LNCaP clone FGC (cell line): ENCODE measurements at regions not wholly inside any gene's neighbourhood (a gene's known extent, or its start where the extent isn't known, plus 50 kb on each side); places are given as distances from the start of the nearest gene placed in this dataset.

Experiments used
- DNase-seq: peaks from one replicate; pipeline ENCODE4 v3.0.0-alpha.2; 2011; ENCODE audit warnings: low read depth
- H3K4me3 ChIP-seq: 2 replicates; pipeline ENCODE4 v1.5.1; 2011; ENCODE audit warnings: mild to moderate bottlenecking, low read depth, low read length, control low read depth
- CTCF ChIP-seq: IDR thresholded peaks from 2 replicates; pipeline ENCODE4 v1.5.1; 2012; ENCODE audit warnings: mild to moderate bottlenecking; ENCODE audit not compliant: control insufficient read depth, insufficient read depth; ENCODE audit errors: extremely low read depth

GRCh38 chr9:108474356-108474755 is 381.4 kb downstream of the ACTL7B start:
- no peak for TF ChIP-seq CTCF
- DNase-seq, result no peak
- no peak overlapping the region for H3K4me3 ChIP-seq

- peak; percentile 97 for DNase-seq
- no peak for TF ChIP-seq CTCF
- H3K4me3 ChIP-seq, result no peak overlapping the region
Measured at GRCh38 chr9:108473209-108474112, 382.3 kb downstream of the ACTL7B start.

GRCh38 chr9:108469654-108470053 is 386.1 kb downstream of the ACTL7B start:
- H3K4me3 ChIP-seq, result no peak overlapping the region
- TF ChIP-seq CTCF, result no peak
- no peak for DNase-seq

- DNase-seq, result no peak
- H3K4me3 ChIP-seq, result no peak overlapping the region
Measured at GRCh38 chr9:108468364-108468763, 387.4 kb downstream of the ACTL7B start.

GRCh38 chr9:108467653-108468324 is 388.0 kb downstream of the ACTL7B start:
- DNase-seq, result no peak
- TF ChIP-seq CTCF, result no peak
- H3K4me3 ChIP-seq, result no peak overlapping the region

More at GRCh38 chr9:108468364-108468763, 387.4 kb downstream of the ACTL7B start:
- peak; percentile 47 for TF ChIP-seq CTCF

GRCh38 chr9:108467161-108467560 is 388.6 kb downstream of the ACTL7B start:
- no peak for TF ChIP-seq CTCF
- no peak for DNase-seq
- no peak overlapping the region for H3K4me3 ChIP-seq
